Lower leg skin (tissue), 3 donors: ENCODE measurements at regions not wholly inside any gene's neighbourhood (a gene's known extent, or its start where the extent isn't known, plus 50 kb on each side); places are given as distances from the start of the nearest gene placed in this dataset.

Source experiments
- POLR2A ChIP-seq, 2 donors: fragments of 450-650 bp; IDR thresholded peaks; one replicate each; pipeline ENCODE4 v1.6.1; 2016 to 2017; ENCODE audit warnings: antibody characterized with exemption in 2 of 2, mild to moderate bottlenecking in 1 of 2, moderate library complexity in 1 of 2
- TF ChIP-seq, protein P1 (sequence below), 3 donors: fragments of 450-650 bp; IDR thresholded peaks; one replicate each; pipeline ENCODE4 v1.5.1; 2016; ENCODE audit warnings: antibody characterized with exemption in 3 of 3, mild to moderate bottlenecking in 3 of 3, moderate library complexity in 2 of 3

DNA sequence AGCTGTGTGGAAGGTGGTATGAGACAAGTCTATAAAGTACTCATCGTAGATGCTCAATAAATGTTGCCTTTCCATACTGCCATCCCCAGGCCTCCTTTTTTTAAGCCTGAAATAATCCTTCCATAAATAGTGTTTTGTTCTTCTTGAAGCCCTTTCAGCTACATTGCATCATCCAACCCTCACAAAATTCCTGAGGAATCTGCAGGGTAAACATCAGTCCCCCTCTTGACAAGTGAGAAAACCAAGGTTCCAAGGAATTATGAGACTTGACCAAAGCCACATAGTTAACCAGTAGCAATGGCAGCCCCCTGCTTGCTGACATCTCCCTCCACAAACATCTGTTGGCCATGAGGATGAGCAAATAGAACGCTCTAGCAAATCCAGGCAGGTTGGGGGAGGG, 89.7 kb upstream of the CCL1 start:
- TF ChIP-seq, protein P1, sequence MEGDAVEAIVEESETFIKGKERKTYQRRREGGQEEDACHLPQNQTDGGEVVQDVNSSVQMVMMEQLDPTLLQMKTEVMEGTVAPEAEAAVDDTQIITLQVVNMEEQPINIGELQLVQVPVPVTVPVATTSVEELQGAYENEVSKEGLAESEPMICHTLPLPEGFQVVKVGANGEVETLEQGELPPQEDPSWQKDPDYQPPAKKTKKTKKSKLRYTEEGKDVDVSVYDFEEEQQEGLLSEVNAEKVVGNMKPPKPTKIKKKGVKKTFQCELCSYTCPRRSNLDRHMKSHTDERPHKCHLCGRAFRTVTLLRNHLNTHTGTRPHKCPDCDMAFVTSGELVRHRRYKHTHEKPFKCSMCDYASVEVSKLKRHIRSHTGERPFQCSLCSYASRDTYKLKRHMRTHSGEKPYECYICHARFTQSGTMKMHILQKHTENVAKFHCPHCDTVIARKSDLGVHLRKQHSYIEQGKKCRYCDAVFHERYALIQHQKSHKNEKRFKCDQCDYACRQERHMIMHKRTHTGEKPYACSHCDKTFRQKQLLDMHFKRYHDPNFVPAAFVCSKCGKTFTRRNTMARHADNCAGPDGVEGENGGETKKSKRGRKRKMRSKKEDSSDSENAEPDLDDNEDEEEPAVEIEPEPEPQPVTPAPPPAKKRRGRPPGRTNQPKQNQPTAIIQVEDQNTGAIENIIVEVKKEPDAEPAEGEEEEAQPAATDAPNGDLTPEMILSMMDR (IDR thresholded peaks at IDR 0.05): no peak
- no peak for TF ChIP-seq POLR2A (IDR thresholded peaks at IDR 0.05)
